HCT116 (cell line): ENCODE measurements at regions not wholly inside any gene's neighbourhood (a gene's known extent, or its start where the extent isn't known, plus 50 kb on each side); places are given as distances from the start of the nearest gene placed in this dataset.

Experiments
- ATAC-seq: fragments of 200-7000 bp; cut with Tn5 transposase; 2 replicates; pipeline ENCODE4 v1.9.1; 2020; ENCODE audit warnings: mild to moderate bottlenecking, moderate library complexity
- BruUV-seq: library from RNA; stranded (reverse); fragments of 400-500 nt; replicated peaks from 2 replicates; lab custom pipeline; 2021; lab: Mats Ljungman, UMichigan
- CTCF ChIA-PET: fragments of 300-600 bp; sonication (Branson Sonifier 250); formaldehyde crosslinking; loops from one replicate; lab custom pipeline; 2021; ENCODE audit warnings: antibody characterized with exemption; lab: Charles Lee
- POLR2A ChIA-PET: fragments of 300-600, 350-600 bp; sonication (Branson Sonifier 250); formaldehyde crosslinking; loops from one replicate; lab custom pipeline; 2021; ENCODE audit warnings: antibody characterized with exemption; lab: Charles Lee
- RAD21 ChIA-PET, 2 experiments: fragments of 300-600 bp; sonication (Branson Sonifier 250); formaldehyde crosslinking; loops; one replicate each; lab custom pipeline; 2023; ENCODE audit warnings: low total read pairs in 2 of 2; ENCODE audit not compliant: uncharacterized antibody in 2 of 2, unreplicated experiment in 2 of 2, low non-redundant PET in 1 of 2; lab: Charles Lee
- DNase-seq: peaks from one replicate; pipeline ENCODE4 v3.0.0-alpha.2; 2010; ENCODE audit warnings: low read depth, low spot score
- H2AFZ ChIP-seq: fragments of 200-600 bp; shearing (Covaris generic), sonication (generic); 2 replicates; pipeline ENCODE4 v1.6.1; 2017; ENCODE audit warnings: low read depth, mixed run types, mixed read lengths, antibody characterized with exemption, low read length; ENCODE audit not compliant: poor library complexity, severe bottlenecking
- H3K27ac ChIP-seq: 2 replicates; pipeline ENCODE4 v1.5.1; 2012; ENCODE audit warnings: low read depth, low read length
- H3K27me3 ChIP-seq: fragments of 200-600 bp; sonication (generic); 2 replicates; pipeline ENCODE4 v1.6.1; 2016; ENCODE audit warnings: mixed run types, low read length, mixed read lengths; ENCODE audit not compliant: insufficient read depth
- H3K36me3 ChIP-seq, 2 experiments: fragments of 200-500 bp in 1 of 2; fragments of 200-600 bp in 1 of 2; sonication (Bioruptor generic) in 1 of 2; sonication (generic) in 1 of 2; 2 replicates each; pipeline versions ENCODE4 v1.5.1 to v1.6.1; 2014 to 2016; ENCODE audit warnings: low read length in 2 of 2, inconsistent platforms in 1 of 2, mixed read lengths in 1 of 2, mixed run types in 1 of 2; ENCODE audit not compliant: insufficient read depth in 2 of 2, control insufficient read depth in 1 of 2
- H3K4me1 ChIP-seq, 2 experiments: fragments of 200-600 bp in 1 of 2; sonication (generic) in 1 of 2; 2 replicates each; pipeline versions ENCODE4 v1.5.1 to v1.6.1; 2012 to 2017; ENCODE audit warnings: low read length in 2 of 2, inconsistent platforms in 1 of 2, mild to moderate bottlenecking in 1 of 2, mixed read lengths in 1 of 2, mixed run types in 1 of 2, moderate library complexity in 1 of 2; ENCODE audit not compliant: insufficient read depth in 2 of 2, control insufficient read depth in 1 of 2
- H3K4me2 ChIP-seq: fragments of 200-600 bp; sonication (generic); 2 replicates; pipeline ENCODE4 v1.6.1; 2017; ENCODE audit warnings: mixed run types, low read length, mixed read lengths
- H3K4me3 ChIP-seq, 2 experiments: fragments of 200-600 bp in 1 of 2; sonication (generic) in 1 of 2; replicated peaks in 1 of 2; 2 replicates each; pipeline ENCODE4 v1.5.1; 2011 to 2016; ENCODE audit warnings: low read length in 2 of 2, control low read depth in 1 of 2, low read depth in 1 of 2, mild to moderate bottlenecking in 1 of 2, mixed read lengths in 1 of 2, mixed run types in 1 of 2
- H3K79me2 ChIP-seq: fragments of 200-600 bp; sonication (generic); 2 replicates; pipeline ENCODE4 v1.6.1; 2017; ENCODE audit warnings: mild to moderate bottlenecking, mixed run types, low read length, moderate library complexity, mixed read lengths; ENCODE audit not compliant: insufficient read depth
- H3K9ac ChIP-seq: fragments of 200-600 bp; sonication (generic); 2 replicates; pipeline ENCODE4 v1.6.1; 2016; ENCODE audit warnings: low read length, mixed read lengths
- H3K9me2 ChIP-seq: fragments of 200-600 bp; sonication (generic), shearing (Covaris generic); 2 replicates; pipeline ENCODE4 v1.6.1; 2017; ENCODE audit warnings: mixed run types, mild to moderate bottlenecking, moderate library complexity; ENCODE audit not compliant: insufficient read depth
- H3K9me3 ChIP-seq, 2 experiments: fragments of 200-500 bp in 1 of 2; fragments of 200-600 bp in 1 of 2; sonication (Bioruptor generic) in 1 of 2; sonication (generic) in 1 of 2; 2 replicates each; pipeline ENCODE4 v1.6.1; 2014 to 2017; ENCODE audit warnings: low read length in 2 of 2, mixed read lengths in 2 of 2, inconsistent platforms in 1 of 2, low read depth in 1 of 2, mild to moderate bottlenecking in 1 of 2, mixed run types in 1 of 2, moderate library complexity in 1 of 2; ENCODE audit not compliant: control insufficient read depth in 1 of 2, insufficient read depth in 1 of 2
- H4K20me1 ChIP-seq: fragments of 200-600 bp; sonication (generic), shearing (Covaris generic); 2 replicates; pipeline ENCODE4 v1.6.1; 2017; ENCODE audit warnings: mixed run types, mild to moderate bottlenecking, moderate library complexity; ENCODE audit not compliant: insufficient read depth
- CBX3 ChIP-seq: IDR thresholded peaks from 2 replicates; pipeline ENCODE4 v1.6.1; 2012; ENCODE audit warnings: low read depth
- CTCF ChIP-seq, 3 experiments: fragments of 200-600 bp in 1 of 3; sonication (generic) in 1 of 3; IDR thresholded peaks in 2 of 3; conservative IDR thresholded peaks in 1 of 3; 2 replicates each; pipeline ENCODE4 v1.5.1; 2012 to 2017; ENCODE audit warnings: low read depth in 2 of 3, low read length in 2 of 3, antibody characterized with exemption in 1 of 3, borderline replicate concordance in 1 of 3, control low read depth in 1 of 3, mild to moderate bottlenecking in 1 of 3, mixed read lengths in 1 of 3, mixed run types in 1 of 3, moderate library complexity in 1 of 3; ENCODE audit not compliant: insufficient read depth in 1 of 3
- EZH2 ChIP-seq: fragments of 200-600 bp; sonication (generic); IDR thresholded peaks from 2 replicates; pipeline ENCODE4 v1.6.1; 2017; ENCODE audit warnings: antibody characterized with exemption, mixed run types
- EZH2phosphoT487 ChIP-seq: fragments of 200-600 bp; IDR thresholded peaks from 2 replicates; pipeline ENCODE4 v1.6.1; 2018; ENCODE audit warnings: antibody characterized with exemption, borderline replicate concordance
- FOSL1 ChIP-seq: IDR thresholded peaks from 2 replicates; pipeline ENCODE4 v1.6.1; 2012; ENCODE audit warnings: low read depth
- POLR2AphosphoS5 ChIP-seq: IDR thresholded peaks from 2 replicates; pipeline ENCODE4 v1.6.1; 2011; ENCODE audit warnings: mild to moderate bottlenecking, low read depth, low read length, moderate library complexity
- RAD21 ChIP-seq: IDR thresholded peaks from 2 replicates; pipeline ENCODE4 v1.6.1; 2012; ENCODE audit warnings: low read depth, mild to moderate bottlenecking
- YY1 ChIP-seq: IDR thresholded peaks from 2 replicates; pipeline ENCODE4 v1.6.1; 2011; ENCODE audit warnings: low read length, low read depth, moderate library complexity, mild to moderate bottlenecking; ENCODE audit not compliant: insufficient replicate concordance; ENCODE audit errors: extremely low read depth
- ZNF274 ChIP-seq: fragments of 200-500 bp; sonication (Bioruptor generic); IDR thresholded peaks from 2 replicates; pipeline ENCODE4 v1.6.1; 2014; ENCODE audit warnings: mild to moderate bottlenecking, low read depth, low read length, inconsistent platforms
- intact Hi-C: fragments of 100-400 bp; cut with micrococcal nuclease; formaldehyde crosslinking; loops from 2 replicates; pipeline ENCODE4 v1.10.0; 2022

DNA sequence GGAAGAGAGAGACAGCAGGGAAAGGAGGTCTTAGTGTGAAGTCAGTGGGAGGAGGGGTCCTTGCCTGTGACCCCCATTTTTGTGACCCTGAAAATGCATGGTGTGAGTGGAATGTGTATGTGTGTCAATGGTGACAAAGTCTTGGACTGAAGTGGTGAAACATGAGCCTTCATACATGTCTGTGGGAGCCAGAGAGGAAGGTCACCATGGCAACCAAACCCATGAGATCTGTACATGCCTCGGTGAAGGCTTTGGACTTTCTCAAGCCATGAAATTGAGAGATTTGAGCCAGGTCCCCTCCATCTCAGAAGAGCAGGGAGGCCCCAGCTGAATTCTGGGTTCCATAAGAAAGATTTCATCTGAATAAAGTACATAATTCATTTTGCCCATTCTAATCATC lies 108.7 kb downstream of the TTC8 start:
- H3K4me2 ChIP-seq: no peak overlapping the region
- no peaks in the 10 kb centered on the region for H3K27me3 ChIP-seq
- RAD21 ChIA-PET: no interaction called here
- no peak overlapping the region for H3K27ac ChIP-seq
- CTCF ChIA-PET: no interaction called here
- intact Hi-C loops: no loop called here
- no peaks in the 10 kb centered on the region for H3K36me3 ChIP-seq
- H3K9ac ChIP-seq: no peak overlapping the region
- TF ChIP-seq CTCF (IDR thresholded peaks at IDR 0.05 in 2 of 3, conservative IDR thresholded peaks at IDR 0.05 in 1 of 3; ENCODE audit: borderline replicate concordance in 1 of 3, insufficient read depth in 1 of 3, low read depth in 2 of 3, low read length in 2 of 3) (no peak), YY1 (no peak), ZNF274 (no peak), FOSL1 (no peak), EZH2phosphoT487 (no peak), POLR2AphosphoS5 (no peak), CBX3 (no peak), EZH2 (no peak)
- POLR2A ChIA-PET: no interaction called here
- H3K4me1 ChIP-seq: peaks cover 5 to 10% of the 10 kb centered on the region in 2 experiments
- ATAC-seq (no peak), DNase-seq (no peak)
- H3K9me2 ChIP-seq: no peaks in the 10 kb centered on the region
- H4K20me1 ChIP-seq: no peaks in the 10 kb centered on the region
- no peaks in the 10 kb centered on the region for H3K79me2 ChIP-seq
- H3K4me3 ChIP-seq: no peak overlapping the region
- H3K9me3 ChIP-seq: no peaks in the 10 kb centered on the region
- H2AFZ ChIP-seq: no peak overlapping the region
- no TSS peak for BruUV-seq

GRCh38 chr14:88934351-88934806 lies 109.9 kb downstream of the TTC8 start:
- BruUV-seq: no TSS peak
- Histone ChIP-seq H3K27me3 (no peaks in the 10 kb centered on the region), H3K4me2 (no peak overlapping the region), H3K4me1 (peaks cover 5 to 11% of the 10 kb centered on the region in 2 experiments), H4K20me1 (no peaks in the 10 kb centered on the region), H3K27ac (no peak overlapping the region), H3K9me3 (no peaks in the 10 kb centered on the region), H2AFZ (no peak overlapping the region), H3K79me2 (no peaks in the 10 kb centered on the region), H3K4me3 (no peak overlapping the region), H3K9ac (no peak overlapping the region), H3K9me2 (no peaks in the 10 kb centered on the region), H3K36me3 (no peaks in the 10 kb centered on the region)
- DNase-seq (no peak), ATAC-seq (no peak)
- TF ChIP-seq RAD21 (no peak), CTCF (IDR thresholded peaks at IDR 0.05 in 2 of 3, conservative IDR thresholded peaks at IDR 0.05 in 1 of 3; ENCODE audit: borderline replicate concordance in 1 of 3, insufficient read depth in 1 of 3, low read depth in 2 of 3, low read length in 2 of 3) (no peak), ZNF274 (no peak)
- intact Hi-C loops: no loop called here
- ChIA-PET CTCF (no interaction called here), POLR2A (no interaction called here), RAD21 (no interaction called here)
